ENCODE measurements at regions not wholly inside any gene's neighbourhood (a gene's known extent, or its start where the extent isn't known, plus 50 kb on each side); places are given as distances from the start of the nearest gene placed in this dataset.
A peak's percentile ranks its signal among the peaks of the same experiment; 100 is the strongest.

DNA sequence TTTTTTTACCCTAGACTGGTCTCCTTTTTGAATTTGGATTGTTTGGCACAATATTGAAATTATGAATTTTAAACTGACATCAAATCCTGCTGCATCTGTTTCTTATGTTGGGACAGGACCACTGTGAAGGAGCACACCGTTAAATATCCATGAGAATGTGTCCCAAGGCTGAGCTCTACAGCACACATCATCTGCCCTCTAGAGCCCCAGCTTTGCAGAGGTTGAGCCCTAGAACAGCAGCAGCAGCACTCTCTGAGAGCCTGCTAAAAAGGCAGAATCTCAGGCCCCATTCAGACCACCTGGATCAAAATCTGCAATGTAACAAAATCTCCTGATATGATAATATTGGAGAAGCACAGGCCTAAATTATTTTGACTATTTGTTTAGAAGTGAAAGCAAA is 192.1 kb upstream of the CCN2 start:
- no peak overlapping the region for H2BK5ac ChIP-seq (ENCODE audit: low read depth, low read length)
- no peak overlapping the region for H2BK120ac ChIP-seq (replicated peaks; ENCODE audit: low read depth, low read length)
- no peak overlapping the region for H3K18ac ChIP-seq (ENCODE audit: extremely low read depth, low read length)
- H3K27ac ChIP-seq (ENCODE audit: low read depth, low read length), result no peak overlapping the region
- H4K5ac ChIP-seq (ENCODE audit: insufficient read length, low read depth, low read length), result no peak overlapping the region
- H2AK5ac ChIP-seq (ENCODE audit: low read depth, low read length), result no peak overlapping the region
- H2BK15ac ChIP-seq (ENCODE audit: low read length), result no peak overlapping the region
- no peak overlapping the region for H4K91ac ChIP-seq (replicated peaks; ENCODE audit: insufficient read length, low read length)
- H2BK12ac ChIP-seq (ENCODE audit: low read depth, low read length), result no peak overlapping the region
- no peaks in the 10 kb centered on the region for H3K23me2 ChIP-seq (ENCODE audit: low read depth, low read length)
- H3K14ac ChIP-seq (ENCODE audit: insufficient read length), result no peak overlapping the region
- H3K23ac ChIP-seq (ENCODE audit: insufficient read length), result no peak overlapping the region
- H3K9ac ChIP-seq (replicated peaks in 1 of 4; ENCODE audit: extremely low read depth in 1 of 4, low read depth in 3 of 4, low read length in 3 of 4), result no peak overlapping the region
- CTCF ChIA-PET (ENCODE audit: partially characterized antibody), result interaction anchor here (0.7 to 1.5 kb wide), 9 partner anchors 10 to 227 kb away, joined by 3 to 5 read pairs (median 3); no protein-coding TSS in a partner anchor
- no peak overlapping the region for H2AFZ ChIP-seq (ENCODE audit: low read length)
- FAIRE-seq (peak; percentile 32), DNase-seq (ENCODE audit: low read depth in 1 of 2, low spot score in 2 of 2) (no peak)
- POLR2A ChIA-PET (ENCODE audit: partially characterized antibody), result interaction anchor here (1.4 kb wide), 2 partner anchors 192 to 194 kb away, joined by 3 read pairs; partner anchors contain the start of gene CCN2
- H3K79me2 ChIP-seq (ENCODE audit: control insufficient read depth in 1 of 2, insufficient read depth in 2 of 2, low read length in 2 of 2), result no peaks in the 10 kb centered on the region
- H4K8ac ChIP-seq (ENCODE audit: extremely low read depth, insufficient read depth, low read length), result no peak overlapping the region
- H3K36me3 ChIP-seq (ENCODE audit: control insufficient read depth in 2 of 4, insufficient read depth in 4 of 4, low read length in 3 of 4), result no peaks in the 10 kb centered on the region
- WGBS, 2 experiments (ENCODE audit: extremely low coverage in 1 of 2, insufficient coverage in 1 of 2, insufficient read length in 1 of 2, insufficient replicate concordance in 2 of 2, low coverage in 1 of 2, low lambda C conversion rate in 2 of 2, missing lambda C conversion rate in 1 of 2), result 81% methylated on average over 1 of the region's 1 CpG; no CpG with 5 or more reads in 1 of the 2 experiments
- no peak overlapping the region for H3K4ac ChIP-seq (replicated peaks; ENCODE audit: insufficient read length, low read depth, low read length)
- H2BK20ac ChIP-seq (ENCODE audit: low read length), result no peak overlapping the region
- H3K9me3 ChIP-seq (ENCODE audit: insufficient read depth in 2 of 2, low read depth in 1 of 2, low read length in 1 of 2), result no peaks in the 10 kb centered on the region
- H4K20me1 ChIP-seq (replicated peaks in 1 of 2; ENCODE audit: control insufficient read depth in 1 of 2, insufficient read depth in 2 of 2, low read length in 2 of 2), result no peaks in the 10 kb centered on the region
- H3K79me1 ChIP-seq (ENCODE audit: low read depth, low read length), result no peaks in the 10 kb centered on the region
- H3K4me3 ChIP-seq (ENCODE audit: extremely low read depth in 1 of 4, insufficient read depth in 2 of 4, low read depth in 3 of 4, low read length in 4 of 4), result no peak overlapping the region
- TF ChIP-seq RAD21 (IDR thresholded peaks at IDR 0.05 in 1 of 2, conservative IDR thresholded peaks at IDR 0.05 in 1 of 2; ENCODE audit: low read depth in 2 of 2, low read length in 2 of 2) (peak; percentile 34 to 49; a peak in 3 of 4 replicates), JUN (IDR thresholded peaks at IDR 0.05; ENCODE audit: low read depth, low read length) (no peak)
- TF ChIP-seq, protein P1, sequence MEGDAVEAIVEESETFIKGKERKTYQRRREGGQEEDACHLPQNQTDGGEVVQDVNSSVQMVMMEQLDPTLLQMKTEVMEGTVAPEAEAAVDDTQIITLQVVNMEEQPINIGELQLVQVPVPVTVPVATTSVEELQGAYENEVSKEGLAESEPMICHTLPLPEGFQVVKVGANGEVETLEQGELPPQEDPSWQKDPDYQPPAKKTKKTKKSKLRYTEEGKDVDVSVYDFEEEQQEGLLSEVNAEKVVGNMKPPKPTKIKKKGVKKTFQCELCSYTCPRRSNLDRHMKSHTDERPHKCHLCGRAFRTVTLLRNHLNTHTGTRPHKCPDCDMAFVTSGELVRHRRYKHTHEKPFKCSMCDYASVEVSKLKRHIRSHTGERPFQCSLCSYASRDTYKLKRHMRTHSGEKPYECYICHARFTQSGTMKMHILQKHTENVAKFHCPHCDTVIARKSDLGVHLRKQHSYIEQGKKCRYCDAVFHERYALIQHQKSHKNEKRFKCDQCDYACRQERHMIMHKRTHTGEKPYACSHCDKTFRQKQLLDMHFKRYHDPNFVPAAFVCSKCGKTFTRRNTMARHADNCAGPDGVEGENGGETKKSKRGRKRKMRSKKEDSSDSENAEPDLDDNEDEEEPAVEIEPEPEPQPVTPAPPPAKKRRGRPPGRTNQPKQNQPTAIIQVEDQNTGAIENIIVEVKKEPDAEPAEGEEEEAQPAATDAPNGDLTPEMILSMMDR (IDR thresholded peaks at IDR 0.05; ENCODE audit: control extremely low read depth in 1 of 3, insufficient read depth in 1 of 3, low read depth in 1 of 3, low read length in 3 of 3), result peak in 2 of 3 experiments; percentile 18 to 34; a peak in 3 of 4 replicates
- no peaks in the 10 kb centered on the region; a peak in 1 of 7 replicates for H3K27me3 ChIP-seq (replicated peaks in 1 of 4; ENCODE audit: control insufficient read depth in 3 of 4, extremely low read depth in 1 of 4, insufficient read depth in 3 of 4, low read length in 3 of 4)
- no peak overlapping the region for H3K4me2 ChIP-seq (ENCODE audit: insufficient read depth in 1 of 2, low read depth in 2 of 2, low read length in 2 of 2)
- peaks cover 0 to 4% (median 1%) of the 10 kb centered on the region in 4 experiments; a peak in 1 of 7 replicates for H3K4me1 ChIP-seq (replicated peaks in 1 of 4; ENCODE audit: control insufficient read depth in 3 of 4, insufficient read depth in 4 of 4, low read length in 3 of 4)
- H3K56ac ChIP-seq (replicated peaks; ENCODE audit: insufficient read length, low read depth, low read length), result no peak overlapping the region

Data from H1 (cell line).